ENCODE measurements at regions not wholly inside any gene's neighbourhood (a gene's known extent, or its start where the extent isn't known, plus 50 kb on each side); places are given as distances from the start of the nearest gene placed in this dataset.
A peak's percentile ranks its signal among the peaks of the same experiment; 100 is the strongest.

DNA sequence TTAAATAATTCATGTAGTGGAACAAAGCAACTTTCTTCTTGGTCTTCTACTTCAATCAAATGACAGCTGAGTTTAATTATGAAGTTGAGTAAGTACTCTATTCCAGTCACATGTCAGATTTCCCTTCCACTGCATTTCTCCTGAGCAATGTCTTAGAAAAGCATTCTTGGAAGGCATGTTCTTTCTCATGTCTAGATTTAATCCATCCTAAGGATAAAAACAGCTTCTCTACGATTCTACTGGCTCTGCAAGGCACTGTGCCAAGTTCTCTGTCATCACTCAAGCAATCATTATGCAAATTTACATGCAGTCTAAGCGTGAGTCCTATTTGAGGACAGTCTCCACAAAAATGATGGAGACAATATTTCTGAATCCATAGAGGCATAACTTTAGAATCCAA, 142.4 kb downstream of the YIPF5 start:
- TF ChIP-seq, protein P1, sequence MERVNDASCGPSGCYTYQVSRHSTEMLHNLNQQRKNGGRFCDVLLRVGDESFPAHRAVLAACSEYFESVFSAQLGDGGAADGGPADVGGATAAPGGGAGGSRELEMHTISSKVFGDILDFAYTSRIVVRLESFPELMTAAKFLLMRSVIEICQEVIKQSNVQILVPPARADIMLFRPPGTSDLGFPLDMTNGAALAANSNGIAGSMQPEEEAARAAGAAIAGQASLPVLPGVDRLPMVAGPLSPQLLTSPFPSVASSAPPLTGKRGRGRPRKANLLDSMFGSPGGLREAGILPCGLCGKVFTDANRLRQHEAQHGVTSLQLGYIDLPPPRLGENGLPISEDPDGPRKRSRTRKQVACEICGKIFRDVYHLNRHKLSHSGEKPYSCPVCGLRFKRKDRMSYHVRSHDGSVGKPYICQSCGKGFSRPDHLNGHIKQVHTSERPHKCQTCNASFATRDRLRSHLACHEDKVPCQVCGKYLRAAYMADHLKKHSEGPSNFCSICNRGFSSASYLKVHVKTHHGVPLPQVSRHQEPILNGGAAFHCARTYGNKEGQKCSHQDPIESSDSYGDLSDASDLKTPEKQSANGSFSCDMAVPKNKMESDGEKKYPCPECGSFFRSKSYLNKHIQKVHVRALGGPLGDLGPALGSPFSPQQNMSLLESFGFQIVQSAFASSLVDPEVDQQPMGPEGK (CRISPR knock-in tag; IDR thresholded peaks at IDR 0.05; ENCODE audit: borderline replicate concordance): no peak
- no peak for TF ChIP-seq ZNF565 (CRISPR knock-in tag; conservative IDR thresholded peaks at IDR 0.05; ENCODE audit: low read depth)
- no peak for TF ChIP-seq ZNF8 (CRISPR knock-in tag; IDR thresholded peaks at IDR 0.05)
- no peak for TF ChIP-seq ZFP3 (CRISPR knock-in tag; IDR thresholded peaks at IDR 0.05)
- TF ChIP-seq, protein P2, sequence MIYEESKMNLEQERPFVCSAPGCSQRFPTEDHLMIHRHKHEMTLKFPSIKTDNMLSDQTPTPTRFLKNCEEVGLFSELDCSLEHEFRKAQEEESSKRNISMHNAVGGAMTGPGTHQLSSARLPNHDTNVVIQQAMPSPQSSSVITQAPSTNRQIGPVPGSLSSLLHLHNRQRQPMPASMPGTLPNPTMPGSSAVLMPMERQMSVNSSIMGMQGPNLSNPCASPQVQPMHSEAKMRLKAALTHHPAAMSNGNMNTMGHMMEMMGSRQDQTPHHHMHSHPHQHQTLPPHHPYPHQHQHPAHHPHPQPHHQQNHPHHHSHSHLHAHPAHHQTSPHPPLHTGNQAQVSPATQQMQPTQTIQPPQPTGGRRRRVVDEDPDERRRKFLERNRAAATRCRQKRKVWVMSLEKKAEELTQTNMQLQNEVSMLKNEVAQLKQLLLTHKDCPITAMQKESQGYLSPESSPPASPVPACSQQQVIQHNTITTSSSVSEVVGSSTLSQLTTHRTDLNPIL (CRISPR knock-in tag; IDR thresholded peaks at IDR 0.05; ENCODE audit: low read depth): peak; percentile 35; the same call in 1 of the 2 replicates
- TF ChIP-seq, protein P3, sequence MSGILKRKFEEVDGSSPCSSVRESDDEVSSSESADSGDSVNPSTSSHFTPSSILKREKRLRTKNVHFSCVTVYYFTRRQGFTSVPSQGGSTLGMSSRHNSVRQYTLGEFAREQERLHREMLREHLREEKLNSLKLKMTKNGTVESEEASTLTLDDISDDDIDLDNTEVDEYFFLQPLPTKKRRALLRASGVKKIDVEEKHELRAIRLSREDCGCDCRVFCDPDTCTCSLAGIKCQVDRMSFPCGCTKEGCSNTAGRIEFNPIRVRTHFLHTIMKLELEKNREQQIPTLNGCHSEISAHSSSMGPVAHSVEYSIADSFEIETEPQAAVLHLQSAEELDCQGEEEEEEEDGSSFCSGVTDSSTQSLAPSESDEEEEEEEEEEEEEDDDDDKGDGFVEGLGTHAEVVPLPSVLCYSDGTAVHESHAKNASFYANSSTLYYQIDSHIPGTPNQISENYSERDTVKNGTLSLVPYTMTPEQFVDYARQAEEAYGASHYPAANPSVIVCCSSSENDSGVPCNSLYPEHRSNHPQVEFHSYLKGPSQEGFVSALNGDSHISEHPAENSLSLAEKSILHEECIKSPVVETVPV (CRISPR knock-in tag; IDR thresholded peaks at IDR 0.05): no peak
- no peak for TF ChIP-seq BACH2 (CRISPR knock-in tag; IDR thresholded peaks at IDR 0.05; ENCODE audit: borderline replicate concordance)
- no peak for TF ChIP-seq OSR1 (CRISPR knock-in tag; IDR thresholded peaks at IDR 0.05)
- TF ChIP-seq, protein P4, sequence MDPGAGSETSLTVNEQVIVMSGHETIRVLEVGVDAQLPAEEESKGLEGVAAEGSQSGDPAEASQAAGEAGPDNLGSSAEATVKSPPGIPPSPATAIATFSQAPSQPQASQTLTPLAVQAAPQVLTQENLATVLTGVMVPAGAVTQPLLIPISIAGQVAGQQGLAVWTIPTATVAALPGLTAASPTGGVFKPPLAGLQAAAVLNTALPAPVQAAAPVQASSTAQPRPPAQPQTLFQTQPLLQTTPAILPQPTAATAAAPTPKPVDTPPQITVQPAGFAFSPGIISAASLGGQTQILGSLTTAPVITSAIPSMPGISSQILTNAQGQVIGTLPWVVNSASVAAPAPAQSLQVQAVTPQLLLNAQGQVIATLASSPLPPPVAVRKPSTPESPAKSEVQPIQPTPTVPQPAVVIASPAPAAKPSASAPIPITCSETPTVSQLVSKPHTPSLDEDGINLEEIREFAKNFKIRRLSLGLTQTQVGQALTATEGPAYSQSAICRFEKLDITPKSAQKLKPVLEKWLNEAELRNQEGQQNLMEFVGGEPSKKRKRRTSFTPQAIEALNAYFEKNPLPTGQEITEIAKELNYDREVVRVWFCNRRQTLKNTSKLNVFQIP (CRISPR knock-in tag; IDR thresholded peaks at IDR 0.05; ENCODE audit: borderline replicate concordance, low read depth): no peak
- peak; percentile 72 for TF ChIP-seq ZC3H10 (CRISPR knock-in tag; IDR thresholded peaks at IDR 0.05)
- peak; percentile 62; the same call in 1 of the 2 replicates for TF ChIP-seq ZFP30 (CRISPR knock-in tag; IDR thresholded peaks at IDR 0.05)
- TF ChIP-seq, protein P5, sequence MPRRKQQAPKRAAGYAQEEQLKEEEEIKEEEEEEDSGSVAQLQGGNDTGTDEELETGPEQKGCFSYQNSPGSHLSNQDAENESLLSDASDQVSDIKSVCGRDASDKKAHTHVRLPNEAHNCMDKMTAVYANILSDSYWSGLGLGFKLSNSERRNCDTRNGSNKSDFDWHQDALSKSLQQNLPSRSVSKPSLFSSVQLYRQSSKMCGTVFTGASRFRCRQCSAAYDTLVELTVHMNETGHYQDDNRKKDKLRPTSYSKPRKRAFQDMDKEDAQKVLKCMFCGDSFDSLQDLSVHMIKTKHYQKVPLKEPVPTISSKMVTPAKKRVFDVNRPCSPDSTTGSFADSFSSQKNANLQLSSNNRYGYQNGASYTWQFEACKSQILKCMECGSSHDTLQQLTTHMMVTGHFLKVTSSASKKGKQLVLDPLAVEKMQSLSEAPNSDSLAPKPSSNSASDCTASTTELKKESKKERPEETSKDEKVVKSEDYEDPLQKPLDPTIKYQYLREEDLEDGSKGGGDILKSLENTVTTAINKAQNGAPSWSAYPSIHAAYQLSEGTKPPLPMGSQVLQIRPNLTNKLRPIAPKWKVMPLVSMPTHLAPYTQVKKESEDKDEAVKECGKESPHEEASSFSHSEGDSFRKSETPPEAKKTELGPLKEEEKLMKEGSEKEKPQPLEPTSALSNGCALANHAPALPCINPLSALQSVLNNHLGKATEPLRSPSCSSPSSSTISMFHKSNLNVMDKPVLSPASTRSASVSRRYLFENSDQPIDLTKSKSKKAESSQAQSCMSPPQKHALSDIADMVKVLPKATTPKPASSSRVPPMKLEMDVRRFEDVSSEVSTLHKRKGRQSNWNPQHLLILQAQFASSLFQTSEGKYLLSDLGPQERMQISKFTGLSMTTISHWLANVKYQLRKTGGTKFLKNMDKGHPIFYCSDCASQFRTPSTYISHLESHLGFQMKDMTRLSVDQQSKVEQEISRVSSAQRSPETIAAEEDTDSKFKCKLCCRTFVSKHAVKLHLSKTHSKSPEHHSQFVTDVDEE (CRISPR knock-in tag; IDR thresholded peaks at IDR 0.05): no peak
- no peak for TF ChIP-seq SNAI2 (CRISPR knock-in tag; IDR thresholded peaks at IDR 0.05)
